ENCODE measurements at regions not wholly inside any gene's neighbourhood (a gene's known extent, or its start where the extent isn't known, plus 50 kb on each side); places are given as distances from the start of the nearest gene placed in this dataset.

GRCh38 chr12:67573566-67573965, 75.0 kb upstream of the DYRK2 start:
- Mint-ChIP-seq H3K9me3 (no peaks in the 10 kb centered on the region), H3K4me1 (ENCODE audit: unreplicated experiment) (no peaks in the 10 kb centered on the region), H3K36me3 (no peaks in the 10 kb centered on the region), H3K27me3 (no peaks in the 10 kb centered on the region), H3K4me3 (no peak overlapping the region), H3K27ac (no peak overlapping the region)
- TF ChIP-seq CTCF (conservative IDR thresholded peaks at IDR 0.05), result no peak
- DNase-seq (ENCODE audit: extremely low spot score, unreplicated experiment), result no peak

- Mint-ChIP-seq H3K27ac (no peak overlapping the region), H3K27me3 (no peaks in the 10 kb centered on the region), H3K9me3 (no peaks in the 10 kb centered on the region), H3K4me3 (no peak overlapping the region), H3K4me1 (ENCODE audit: unreplicated experiment) (no peaks in the 10 kb centered on the region), H3K36me3 (no peaks in the 10 kb centered on the region)
- DNase-seq (ENCODE audit: extremely low spot score, unreplicated experiment), result no peak
- TF ChIP-seq CTCF (conservative IDR thresholded peaks at IDR 0.05), result no peak
These were observed 69.4 kb upstream of the DYRK2 start for GRCh38 chr12:67578976-67579661.

- TF ChIP-seq CTCF (conservative IDR thresholded peaks at IDR 0.05), result no peak
- H3K27ac Mint-ChIP-seq, result no peak overlapping the region
- no peak for DNase-seq (ENCODE audit: extremely low spot score, unreplicated experiment)
- H3K9me3 Mint-ChIP-seq, result no peaks in the 10 kb centered on the region
- no peak overlapping the region for H3K4me3 Mint-ChIP-seq
- no peaks in the 10 kb centered on the region for H3K36me3 Mint-ChIP-seq
- H3K27me3 Mint-ChIP-seq, result no peaks in the 10 kb centered on the region
- H3K4me1 Mint-ChIP-seq (ENCODE audit: unreplicated experiment), result no peaks in the 10 kb centered on the region
These were observed 68.9 kb upstream of the DYRK2 start for GRCh38 chr12:67579662-67580003.

GRCh38 chr12:67582238-67582834, 66.2 kb upstream of the DYRK2 start:
- no peaks in the 10 kb centered on the region for H3K36me3 Mint-ChIP-seq
- no peak overlapping the region for H3K4me3 Mint-ChIP-seq
- no peak overlapping the region for H3K27ac Mint-ChIP-seq
- H3K4me1 Mint-ChIP-seq (ENCODE audit: unreplicated experiment), result no peaks in the 10 kb centered on the region
- H3K9me3 Mint-ChIP-seq, result no peaks in the 10 kb centered on the region
- no peaks in the 10 kb centered on the region for H3K27me3 Mint-ChIP-seq
- no peak for TF ChIP-seq CTCF (conservative IDR thresholded peaks at IDR 0.05)
- DNase-seq (ENCODE audit: extremely low spot score, unreplicated experiment), result no peak

- no peak for TF ChIP-seq CTCF (conservative IDR thresholded peaks at IDR 0.05)
- no peak overlapping the region for H3K27ac Mint-ChIP-seq
- H3K36me3 Mint-ChIP-seq, result no peaks in the 10 kb centered on the region
- no peak for DNase-seq (ENCODE audit: extremely low spot score, unreplicated experiment)
- no peaks in the 10 kb centered on the region for H3K4me1 Mint-ChIP-seq (ENCODE audit: unreplicated experiment)
- no peak overlapping the region for H3K4me3 Mint-ChIP-seq
- no peaks in the 10 kb centered on the region for H3K27me3 Mint-ChIP-seq
- no peaks in the 10 kb centered on the region for H3K9me3 Mint-ChIP-seq
These were observed 65.7 kb upstream of the DYRK2 start for GRCh38 chr12:67582844-67583243.

Data from type B pancreatic cell (in vitro differentiated cells).